Lung (tissue), 11 donors: ENCODE measurements at regions not wholly inside any gene's neighbourhood (a gene's known extent, or its start where the extent isn't known, plus 50 kb on each side); places are given as distances from the start of the nearest gene placed in this dataset.

Source experiments
- ATAC-seq: fragments of 200-7000 bp; cut with Tn5 transposase; one replicate; pipeline ENCODE4 v1.9.1; 2020; ENCODE audit warnings: moderate number of reproducible peaks; ENCODE audit not compliant: insufficient read depth, low FRiP score
- DNase-seq, 3 donors: peaks; one replicate each; pipeline ENCODE4 v3.0.0-alpha.2; 2013 to 2017
- H3K27ac ChIP-seq, 2 donors: one replicate each; pipeline ENCODE4 v1.5.1; 2013; ENCODE audit warnings: mild to moderate bottlenecking in 2 of 2, moderate library complexity in 2 of 2, control low read depth in 1 of 2, inconsistent platforms in 1 of 2, low read depth in 1 of 2, low read length in 1 of 2
- H3K27me3 ChIP-seq, 3 donors: one replicate each; pipeline ENCODE4 v1.5.1; 2013; ENCODE audit warnings: low read length in 2 of 3; ENCODE audit not compliant: control insufficient read depth in 3 of 3, insufficient read depth in 3 of 3
- H3K36me3 ChIP-seq, 4 donors: one replicate each; pipeline ENCODE4 v1.5.1; 2013; ENCODE audit warnings: low read length in 4 of 4, mild to moderate bottlenecking in 1 of 4, moderate library complexity in 1 of 4; ENCODE audit not compliant: control insufficient read depth in 4 of 4, insufficient read depth in 4 of 4
- H3K4me1 ChIP-seq, 5 donors: one replicate each; pipeline ENCODE4 v1.5.1; 2013; ENCODE audit warnings: low read length in 5 of 5, mild to moderate bottlenecking in 2 of 5, moderate library complexity in 1 of 5; ENCODE audit not compliant: control insufficient read depth in 5 of 5, insufficient read depth in 5 of 5
- H3K4me3 ChIP-seq: one replicate; pipeline ENCODE4 v1.5.1; 2013; ENCODE audit warnings: mild to moderate bottlenecking, control low read depth, moderate library complexity
- H3K9ac ChIP-seq, 2 donors: one replicate each; pipeline ENCODE4 v1.5.1; 2013; ENCODE audit warnings: low read length in 2 of 2, control low read depth in 1 of 2; ENCODE audit not compliant: insufficient read depth in 1 of 2
- H3K9me3 ChIP-seq, 4 donors: one replicate each; pipeline ENCODE4 v1.5.1; 2013; ENCODE audit warnings: low read length in 3 of 4, mild to moderate bottlenecking in 1 of 4, moderate library complexity in 1 of 4; ENCODE audit not compliant: control insufficient read depth in 4 of 4, insufficient read depth in 3 of 4
- CTCF ChIP-seq: IDR thresholded peaks from 2 replicates; pipeline ENCODE4 v1.5.1; 2012; ENCODE audit warnings: mild to moderate bottlenecking; ENCODE audit errors: control extremely low read depth, extremely low read depth
- WGBS, 2 donors: extraction: QIAGEN DNeasy Blood & Tissue Kit; methylation state at CpG; one replicate each; pipeline ENCODE4 v1.1.7; 2013; 5-methylcytosine and 5-hydroxymethylcytosine counted together
- donor health status: control.
- donor health status: control.
- donor health status: Bipolar disorder and iron deficiency.
- donor health status: healthy.
- donor health status: DM: yes; HTN: yes; CAD: no.

- Histone ChIP-seq H3K36me3 (no peaks in the 10 kb centered on the region), H3K27me3 (no peaks in the 10 kb centered on the region), H3K27ac (no peak overlapping the region), H3K9ac (no peak overlapping the region), H3K9me3 (no peaks in the 10 kb centered on the region), H3K4me3 (no peak overlapping the region), H3K4me1 (peaks cover 0 to 27% (median 9%) of the 10 kb centered on the region in 5 donors)
- TF ChIP-seq CTCF = no peak
- ATAC-seq (no peak), DNase-seq (no peak)
- WGBS, 2 donors = 90 to 93% methylated on average over 1 of the region's 1 CpG
Observed at GRCh38 chr1:216898801-216899200, 175.6 kb upstream of the ESRRG start.

GRCh38 chr1:216896146-216896545 is 172.9 kb upstream of the ESRRG start:
- no peak for TF ChIP-seq CTCF
- no peaks in the 10 kb centered on the region for H3K9me3 ChIP-seq
- no peak for DNase-seq
- 88 to 89% methylated on average over 4 of the region's 4 CpGs for WGBS, 2 donors
- H3K27ac ChIP-seq = no peak overlapping the region
- H3K4me1 ChIP-seq = peaks cover 0 to 18% (median 4%) of the 10 kb centered on the region in 5 donors
- H3K4me3 ChIP-seq = no peak overlapping the region
- ATAC-seq = no peak
- no peak overlapping the region for H3K9ac ChIP-seq
- H3K27me3 ChIP-seq = no peaks in the 10 kb centered on the region
- H3K36me3 ChIP-seq = no peaks in the 10 kb centered on the region

- 50 to 57% methylated on average over 5 of the region's 5 CpGs for WGBS, 2 donors
- no peak for TF ChIP-seq CTCF
- DNase-seq (no peak), ATAC-seq (no peak)
- no peak overlapping the region for H3K4me3 ChIP-seq
- no peaks in the 10 kb centered on the region for H3K36me3 ChIP-seq
- H3K9ac ChIP-seq = no peak overlapping the region
- H3K27ac ChIP-seq = no peak overlapping the region
- H3K9me3 ChIP-seq = no peaks in the 10 kb centered on the region
- peaks cover 0 to 12% (median under 1%) of the 10 kb centered on the region in 5 donors for H3K4me1 ChIP-seq
- H3K27me3 ChIP-seq = no peaks in the 10 kb centered on the region
Observed at GRCh38 chr1:216894494-216894893, 171.3 kb upstream of the ESRRG start.

GRCh38 chr1:216892581-216893160 is 169.4 kb upstream of the ESRRG start:
- H3K4me3 ChIP-seq = no peak overlapping the region
- TF ChIP-seq CTCF = no peak
- 84 to 89% methylated on average over 10 of the region's 10 CpGs for WGBS, 2 donors

More at GRCh38 chr1:216892581-216893160, 169.4 kb upstream of the ESRRG start:
- ATAC-seq (no peak), DNase-seq (no peak)
- H3K36me3 ChIP-seq = no peaks in the 10 kb centered on the region
- H3K27me3 ChIP-seq = no peaks in the 10 kb centered on the region
- H3K9me3 ChIP-seq = no peaks in the 10 kb centered on the region
- no peak overlapping the region for H3K9ac ChIP-seq
- no peak overlapping the region for H3K27ac ChIP-seq
- H3K4me1 ChIP-seq = peaks cover 0 to 20% (median 0%) of the 10 kb centered on the region in 5 donors
